Islet of Langerhans (tissue), 1 donor: ENCODE measurements at regions not wholly inside any gene's neighbourhood (a gene's known extent, or its start where the extent isn't known, plus 50 kb on each side); places are given as distances from the start of the nearest gene placed in this dataset.

Source experiments
- FAIRE-seq: peaks from one replicate; lab custom pipeline; 2011; peaks lifted over from hg19 to GRCh38; lab: Jason Lieb, UNC

- no peak for FAIRE-seq
Observed at GRCh38 chr2:226077841-226078240, 678.3 kb downstream of the NYAP2 start.

DNA sequence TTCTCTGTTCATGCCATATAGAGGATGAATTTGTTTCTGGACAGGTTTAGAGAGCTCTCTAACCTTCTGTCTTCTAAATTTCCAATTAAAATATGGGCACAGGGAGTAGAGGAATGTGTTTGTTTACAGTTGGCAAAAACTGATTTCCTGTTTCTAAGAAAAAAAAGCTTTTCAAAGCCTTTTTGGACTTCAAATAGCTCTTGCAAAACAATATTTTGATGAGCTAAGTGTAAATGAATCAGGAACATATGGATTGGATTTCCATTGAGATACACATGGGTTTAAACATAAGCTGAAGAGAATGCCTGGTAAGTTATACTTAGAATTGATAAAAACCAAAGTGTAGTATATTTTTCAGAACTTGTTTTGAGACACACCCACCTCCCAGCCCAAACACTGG lies 677.5 kb downstream of the NYAP2 start:
- FAIRE-seq, result no peak

GRCh38 chr2:226076529-226076928 lies 677.0 kb downstream of the NYAP2 start:
- no peak for FAIRE-seq

DNA sequence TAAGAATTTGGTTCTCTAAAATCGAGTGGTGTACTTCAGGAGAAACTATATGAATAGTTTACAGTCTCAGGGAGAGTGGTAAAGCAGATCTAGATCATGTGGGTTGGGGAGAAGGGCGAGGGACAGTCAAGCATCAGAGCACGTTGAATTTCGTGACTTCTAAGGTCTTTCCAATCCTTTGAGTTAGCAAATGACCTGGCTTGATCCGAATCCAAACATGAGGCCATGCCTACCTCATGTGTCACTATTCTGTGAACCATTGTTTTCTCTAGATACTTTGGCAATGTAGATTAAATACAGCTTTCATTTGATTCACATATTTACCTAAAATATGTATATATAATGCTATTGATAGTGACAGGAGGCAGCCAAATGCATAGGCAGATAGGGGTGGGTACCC lies 674.9 kb downstream of the NYAP2 start:
- FAIRE-seq, result no peak

- FAIRE-seq, result no peak
Observed at GRCh38 chr2:226073496-226074160, 674.1 kb downstream of the NYAP2 start.

DNA sequence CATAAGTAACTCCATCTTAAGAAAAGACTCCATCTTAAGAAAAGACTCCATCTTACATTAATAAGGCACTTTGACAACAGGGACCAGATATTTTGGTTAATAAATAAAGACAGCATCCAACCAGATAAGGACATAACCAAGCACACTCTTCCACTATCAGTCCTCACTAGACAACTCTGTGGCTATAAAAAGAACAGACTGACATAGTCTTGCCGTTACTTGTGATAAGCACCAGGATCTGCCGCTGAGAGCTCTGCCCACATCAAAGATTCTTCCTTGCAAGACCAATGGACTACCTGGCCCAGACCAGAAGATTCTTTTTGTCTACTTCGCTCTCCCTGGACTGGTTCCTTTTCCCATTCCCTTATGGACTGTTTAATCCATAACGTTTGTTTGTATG lies 667.4 kb downstream of the NYAP2 start:
- FAIRE-seq, result no peak

GRCh38 chr2:226066391-226066790 lies 666.9 kb downstream of the NYAP2 start:
- FAIRE-seq, result no peak

- no peak for FAIRE-seq
Observed at GRCh38 chr2:226064932-226065570, 665.5 kb downstream of the NYAP2 start.

GRCh38 chr2:226063704-226064440 lies 664.4 kb downstream of the NYAP2 start:
- no peak for FAIRE-seq

- no peak for FAIRE-seq
Observed at GRCh38 chr2:226059961-226060627, 660.6 kb downstream of the NYAP2 start.

- FAIRE-seq, result no peak
Observed at GRCh38 chr2:226057914-226058313, 658.4 kb downstream of the NYAP2 start.

GRCh38 chr2:226057365-226057764 lies 657.9 kb downstream of the NYAP2 start:
- no peak for FAIRE-seq

DNA sequence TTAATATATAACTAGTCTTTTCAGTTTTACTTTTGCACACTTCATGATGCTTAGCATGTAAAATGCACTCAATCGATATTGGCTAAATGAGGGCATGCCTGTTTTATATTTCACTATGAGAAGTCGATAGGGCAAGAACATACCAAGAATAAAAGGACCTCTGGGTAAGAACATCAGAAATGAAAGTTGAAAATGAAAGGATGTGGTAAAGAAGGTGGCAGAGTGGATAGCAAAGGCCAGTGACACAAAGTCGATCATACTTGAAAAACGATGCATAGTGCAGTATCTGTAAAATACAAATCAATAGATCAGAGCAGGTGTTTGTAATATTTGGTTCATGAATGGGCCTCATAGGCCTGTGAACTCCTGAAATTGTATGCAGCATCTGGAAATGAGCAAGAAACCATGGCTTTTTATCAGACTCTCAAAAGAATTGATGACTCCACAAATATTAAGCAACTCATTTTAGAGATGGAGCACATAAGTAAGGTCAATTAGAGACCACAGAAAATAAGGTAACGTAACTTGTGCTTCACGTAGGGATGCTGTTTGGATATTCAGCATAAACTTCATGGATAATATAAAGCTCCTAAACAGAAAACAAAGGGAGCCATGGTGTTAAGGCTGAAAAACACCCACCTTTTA lies 653.4 kb downstream of the NYAP2 start:
- FAIRE-seq, result no peak

- FAIRE-seq, result no peak
Observed at GRCh38 chr2:226050822-226051221, 651.3 kb downstream of the NYAP2 start.

DNA sequence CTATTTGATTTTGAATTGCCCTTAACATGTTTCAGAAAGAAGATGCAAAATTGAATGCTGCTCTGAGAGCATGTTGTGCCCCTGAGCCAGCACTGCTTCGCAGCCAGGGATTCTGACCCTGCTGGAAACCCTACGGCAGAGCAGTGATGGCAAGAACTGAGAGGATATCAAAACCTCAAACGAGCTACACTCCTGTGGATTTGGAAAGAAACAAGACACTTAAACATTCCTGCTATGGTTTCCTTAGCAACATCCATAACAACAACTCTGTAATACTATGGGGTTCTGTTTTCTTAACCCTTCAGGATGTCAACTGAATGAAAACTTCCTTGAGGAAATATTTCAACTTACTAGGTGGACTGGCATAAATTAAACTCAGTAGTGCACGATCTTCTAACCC lies 649.1 kb downstream of the NYAP2 start:
- no peak for FAIRE-seq

DNA sequence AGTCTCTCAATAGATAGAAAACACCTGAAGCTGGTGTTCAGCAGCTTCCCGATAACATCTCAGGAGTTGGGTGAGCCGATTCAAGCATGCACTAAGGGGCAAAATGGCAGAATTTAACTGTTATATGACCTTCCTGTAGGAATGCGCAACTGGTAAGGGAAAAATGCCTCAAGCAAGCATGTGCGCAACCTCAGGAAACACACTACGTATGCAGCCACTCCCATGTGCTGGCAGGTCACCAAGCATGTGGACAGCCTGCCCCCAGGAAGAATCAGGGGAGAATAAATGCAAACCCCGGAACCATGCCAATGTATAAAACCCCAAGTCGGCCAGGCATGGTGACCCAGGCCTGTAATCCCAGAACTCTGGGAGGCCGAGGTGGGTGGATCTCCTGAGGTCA lies 645.6 kb downstream of the NYAP2 start:
- FAIRE-seq, result no peak

GRCh38 chr2:226040344-226040900 lies 640.9 kb downstream of the NYAP2 start:
- FAIRE-seq, result no peak

DNA sequence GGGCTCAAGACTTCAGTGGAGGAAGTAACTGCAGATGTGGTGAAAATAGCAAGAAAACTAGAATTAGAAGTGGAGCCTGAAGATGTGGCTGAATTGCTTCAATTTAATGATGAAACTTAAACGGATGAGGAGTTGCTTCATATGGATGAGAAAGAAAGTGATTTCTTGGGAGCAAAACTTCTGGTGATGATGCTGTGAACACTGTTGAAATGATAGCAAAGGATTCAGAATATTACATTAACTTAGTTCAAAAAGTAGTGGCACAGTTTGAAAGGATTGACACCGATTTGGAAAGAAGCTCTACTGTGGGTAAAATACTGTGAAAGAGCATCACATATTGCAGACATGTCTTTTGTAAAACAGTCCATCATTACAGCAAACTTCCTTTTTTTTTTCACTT lies 638.0 kb downstream of the NYAP2 start:
- FAIRE-seq, result no peak

DNA sequence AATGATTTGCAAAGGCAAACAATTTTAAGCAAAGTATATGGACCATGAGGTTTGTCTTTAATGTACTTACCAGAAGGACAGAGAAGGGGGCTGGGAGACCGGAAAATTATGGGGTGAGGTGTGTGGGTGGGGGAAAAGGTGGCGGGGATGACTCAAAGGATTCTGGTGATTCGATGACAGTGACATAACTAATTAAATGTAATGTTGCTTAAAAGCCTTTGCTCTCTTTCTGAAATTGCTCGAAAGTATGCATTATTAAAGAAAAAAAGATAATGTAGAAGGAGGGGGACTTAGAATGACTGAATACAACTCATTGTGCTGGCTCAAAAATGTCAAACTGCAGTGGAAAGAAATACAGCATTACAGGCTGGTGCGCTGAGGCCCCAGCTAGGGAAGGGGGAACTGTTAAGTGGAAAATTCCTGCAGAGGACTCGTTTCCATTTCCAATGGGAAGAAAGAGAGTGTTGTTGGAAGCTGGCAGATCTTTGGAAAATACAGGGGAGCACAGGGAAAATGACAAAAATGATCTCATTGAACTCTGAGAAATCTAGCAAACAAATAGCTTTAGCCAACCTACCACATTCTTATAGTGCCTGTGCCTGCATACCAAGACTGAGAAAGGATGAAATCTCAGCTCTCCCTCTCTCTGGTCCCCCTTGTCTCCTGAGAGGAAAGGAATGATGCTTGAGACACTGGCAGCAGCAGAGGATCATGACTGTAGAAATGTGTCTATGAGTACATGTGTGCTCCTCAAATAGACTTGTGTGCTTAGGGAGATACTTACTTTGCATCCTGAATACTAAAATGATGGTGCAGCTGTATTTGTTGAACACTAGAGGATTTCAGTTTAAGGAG lies 632.4 kb downstream of the NYAP2 start:
- no peak for FAIRE-seq

DNA sequence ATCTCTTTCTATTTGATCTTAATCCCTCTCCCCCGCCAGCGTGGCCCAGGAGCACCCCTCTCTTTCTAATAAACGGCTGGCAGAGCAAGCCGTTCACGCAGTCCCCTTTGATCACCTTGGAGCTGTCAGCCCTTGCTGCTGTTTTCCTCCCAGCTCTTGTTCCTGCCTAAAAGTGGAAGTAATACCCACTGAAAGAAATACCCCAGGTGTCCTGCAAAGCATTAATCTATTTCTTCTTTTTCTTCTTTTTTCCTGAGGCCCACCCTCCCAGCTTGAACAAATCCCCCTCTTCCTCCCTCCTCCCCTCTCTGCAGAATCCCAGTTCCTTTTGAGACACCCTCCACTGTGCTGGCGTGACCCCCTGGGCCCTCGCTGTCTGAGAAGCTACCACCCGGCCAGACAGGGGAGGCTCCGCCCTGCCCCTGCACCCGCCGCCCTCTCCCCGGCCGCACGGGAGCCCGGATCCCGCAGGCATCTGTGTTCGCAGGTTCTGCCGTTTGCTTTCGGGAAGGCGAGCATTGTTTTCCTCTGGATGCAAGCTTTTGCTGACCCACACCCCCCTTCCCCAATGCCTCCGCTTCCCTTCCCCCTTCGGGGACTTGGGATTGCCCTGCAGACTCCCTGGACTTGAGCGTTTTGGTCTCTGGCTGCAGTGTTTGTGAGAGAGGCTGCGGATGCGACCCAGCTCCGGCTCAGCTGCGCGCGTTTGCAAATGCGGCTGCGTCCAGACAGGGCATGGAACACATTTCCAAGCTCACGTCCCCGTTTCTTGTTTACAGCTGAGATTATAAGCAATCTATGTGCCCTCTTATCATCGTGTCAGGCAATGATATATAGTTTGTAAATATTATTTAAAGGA lies 631.5 kb downstream of the NYAP2 start:
- FAIRE-seq, result peak; percentile 64
